ENCODE measurements at regions not wholly inside any gene's neighbourhood (a gene's known extent, or its start where the extent isn't known, plus 50 kb on each side); places are given as distances from the start of the nearest gene placed in this dataset.

GRCh38 chr1:163836481-163836880, 514.7 kb downstream of the NUF2 start:
- TF ChIP-seq CTCF (IDR thresholded peaks at IDR 0.05; ENCODE audit: low read depth, low read length, missing control alignments) = no peak
- Histone ChIP-seq H3K36me3 (replicated peaks) (no peaks in the 10 kb centered on the region), H3K27me3 (replicated peaks) (no peaks in the 10 kb centered on the region), H3K27ac (no peak overlapping the region), H3K4me3 (ENCODE audit: low read depth, low read length) (no peak overlapping the region)
- in situ Hi-C loops (cut with HindIII; ENCODE audit: low pct_ligation_motif_present, low sequenced_read_pairs) = no loop called here
- DNase-seq = no peak

GRCh38 chr1:163837206-163837605, 515.5 kb downstream of the NUF2 start:
- H3K36me3 ChIP-seq (replicated peaks) = no peaks in the 10 kb centered on the region
- no peak overlapping the region for H3K4me3 ChIP-seq (ENCODE audit: low read depth, low read length)
- DNase-seq = no peak
- TF ChIP-seq CTCF (IDR thresholded peaks at IDR 0.05; ENCODE audit: low read depth, low read length, missing control alignments) = no peak
- H3K27me3 ChIP-seq (replicated peaks) = no peaks in the 10 kb centered on the region
- in situ Hi-C loops (cut with HindIII; ENCODE audit: low pct_ligation_motif_present, low sequenced_read_pairs) = no loop called here
- no peak overlapping the region for H3K27ac ChIP-seq

DNA sequence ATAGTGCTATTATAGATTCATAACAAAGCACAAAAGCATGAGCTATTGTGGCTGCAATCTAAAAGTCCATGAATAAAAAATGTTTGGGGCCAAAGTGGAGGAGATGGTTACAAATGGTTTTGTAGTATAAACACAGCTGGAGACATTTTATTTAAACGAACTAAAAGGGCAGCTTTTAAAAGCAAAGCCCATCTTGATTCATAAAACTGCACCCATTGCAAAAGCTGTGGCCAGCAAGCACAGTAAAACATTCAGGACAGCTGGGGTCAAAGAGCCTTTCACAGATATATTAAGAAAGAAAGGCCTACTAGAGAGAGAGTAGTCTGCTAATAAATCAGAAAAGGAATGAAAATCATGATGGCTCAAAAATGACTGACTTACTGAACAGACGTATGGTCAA, 520.8 kb downstream of the NUF2 start:
- no peak for TF ChIP-seq CTCF (IDR thresholded peaks at IDR 0.05; ENCODE audit: low read depth, low read length, missing control alignments)
- no peak overlapping the region for H3K27ac ChIP-seq
- in situ Hi-C loops (cut with HindIII; ENCODE audit: low pct_ligation_motif_present, low sequenced_read_pairs) = no loop called here
- H3K27me3 ChIP-seq (replicated peaks) = no peaks in the 10 kb centered on the region
- DNase-seq = no peak
- H3K4me3 ChIP-seq (ENCODE audit: low read depth, low read length) = no peak overlapping the region
- H3K36me3 ChIP-seq (replicated peaks) = no peaks in the 10 kb centered on the region

GRCh38 chr1:163844459-163844858, 522.7 kb downstream of the NUF2 start:
- in situ Hi-C loops (cut with HindIII; ENCODE audit: low pct_ligation_motif_present, low sequenced_read_pairs) = no loop called here
- H3K36me3 ChIP-seq (replicated peaks) = no peaks in the 10 kb centered on the region
- no peak overlapping the region for H3K4me3 ChIP-seq (ENCODE audit: low read depth, low read length)
- H3K27me3 ChIP-seq (replicated peaks) = no peaks in the 10 kb centered on the region
- TF ChIP-seq CTCF (IDR thresholded peaks at IDR 0.05; ENCODE audit: low read depth, low read length, missing control alignments) = no peak
- no peak overlapping the region for H3K27ac ChIP-seq
- peak; percentile 43 for DNase-seq

- no peak overlapping the region for H3K4me3 ChIP-seq (ENCODE audit: low read depth, low read length)
- no peaks in the 10 kb centered on the region for H3K27me3 ChIP-seq (replicated peaks)
Measured at GRCh38 chr1:163845279-163845678, 523.5 kb downstream of the NUF2 start.

More at GRCh38 chr1:163845279-163845678, 523.5 kb downstream of the NUF2 start:
- in situ Hi-C loops (cut with HindIII; ENCODE audit: low pct_ligation_motif_present, low sequenced_read_pairs) = no loop called here
- TF ChIP-seq CTCF (IDR thresholded peaks at IDR 0.05; ENCODE audit: low read depth, low read length, missing control alignments) = no peak
- Histone ChIP-seq H3K36me3 (replicated peaks) (no peaks in the 10 kb centered on the region), H3K27ac (no peak overlapping the region)
- no peak for DNase-seq
